ENCODE measurements at regions not wholly inside any gene's neighbourhood (a gene's known extent, or its start where the extent isn't known, plus 50 kb on each side); places are given as distances from the start of the nearest gene placed in this dataset.

DNA sequence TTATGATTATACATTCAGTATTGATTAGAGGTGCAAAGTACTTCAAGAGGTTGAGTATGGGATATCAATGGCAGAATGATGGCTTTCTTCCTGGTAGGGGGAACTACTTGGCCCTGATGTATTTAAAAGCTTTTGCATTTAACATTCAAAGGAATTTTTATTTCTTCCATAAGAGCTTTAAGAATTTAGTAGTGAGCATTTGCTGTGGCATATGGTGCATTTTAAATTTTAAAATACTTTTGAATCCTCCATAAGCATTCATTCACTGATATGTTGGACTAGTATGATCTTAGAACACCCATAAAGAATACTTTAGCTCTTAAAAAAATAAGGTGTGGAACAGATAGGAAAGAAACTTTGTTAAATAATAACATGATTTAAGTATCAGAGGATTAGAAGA, 191.9 kb upstream of the PPP1R3A start:
- TF ChIP-seq, protein P1, sequence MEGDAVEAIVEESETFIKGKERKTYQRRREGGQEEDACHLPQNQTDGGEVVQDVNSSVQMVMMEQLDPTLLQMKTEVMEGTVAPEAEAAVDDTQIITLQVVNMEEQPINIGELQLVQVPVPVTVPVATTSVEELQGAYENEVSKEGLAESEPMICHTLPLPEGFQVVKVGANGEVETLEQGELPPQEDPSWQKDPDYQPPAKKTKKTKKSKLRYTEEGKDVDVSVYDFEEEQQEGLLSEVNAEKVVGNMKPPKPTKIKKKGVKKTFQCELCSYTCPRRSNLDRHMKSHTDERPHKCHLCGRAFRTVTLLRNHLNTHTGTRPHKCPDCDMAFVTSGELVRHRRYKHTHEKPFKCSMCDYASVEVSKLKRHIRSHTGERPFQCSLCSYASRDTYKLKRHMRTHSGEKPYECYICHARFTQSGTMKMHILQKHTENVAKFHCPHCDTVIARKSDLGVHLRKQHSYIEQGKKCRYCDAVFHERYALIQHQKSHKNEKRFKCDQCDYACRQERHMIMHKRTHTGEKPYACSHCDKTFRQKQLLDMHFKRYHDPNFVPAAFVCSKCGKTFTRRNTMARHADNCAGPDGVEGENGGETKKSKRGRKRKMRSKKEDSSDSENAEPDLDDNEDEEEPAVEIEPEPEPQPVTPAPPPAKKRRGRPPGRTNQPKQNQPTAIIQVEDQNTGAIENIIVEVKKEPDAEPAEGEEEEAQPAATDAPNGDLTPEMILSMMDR (IDR thresholded peaks at IDR 0.05) = no peak
- no peak for TF ChIP-seq POLR2A (IDR thresholded peaks at IDR 0.05)
- Histone ChIP-seq H3K4me1 (peaks cover 6 to 7% of the 10 kb centered on the region in 2 donors), H3K36me3 (no peaks in the 10 kb centered on the region), H3K27ac (no peak overlapping the region), H3K9me3 (no peaks in the 10 kb centered on the region), H3K27me3 (no peaks in the 10 kb centered on the region), H3K4me3 (replicated peaks in 1 of 3) (no peak overlapping the region)
- no peak for DNase-seq
- intact Hi-C loops (cut with DNase I) = no loop called here

DNA sequence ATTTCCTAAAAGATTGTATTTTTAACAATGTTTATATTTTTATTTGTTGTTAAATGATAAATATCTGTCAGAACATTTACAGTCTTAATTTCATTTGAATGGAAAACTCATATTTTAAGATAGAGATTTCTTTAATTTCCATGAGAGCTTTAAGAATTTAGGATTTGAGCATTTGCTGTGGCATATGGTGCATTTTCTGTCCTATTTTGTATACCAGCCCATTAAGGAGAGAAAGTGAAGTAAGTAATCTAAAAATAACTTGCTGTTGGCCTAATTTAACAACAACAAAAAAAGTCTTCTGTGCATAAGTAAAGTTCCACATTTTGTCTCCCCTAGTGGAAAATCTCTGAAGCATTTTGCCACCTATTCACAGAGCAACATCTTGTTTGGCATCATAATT, 190.9 kb upstream of the PPP1R3A start:
- H3K36me3 ChIP-seq = no peaks in the 10 kb centered on the region
- no peak for DNase-seq
- no peak overlapping the region for H3K27ac ChIP-seq
- peaks cover 6 to 7% of the 10 kb centered on the region in 2 donors for H3K4me1 ChIP-seq
- no peak for TF ChIP-seq POLR2A (IDR thresholded peaks at IDR 0.05)
- H3K9me3 ChIP-seq = no peaks in the 10 kb centered on the region
- H3K27me3 ChIP-seq = no peaks in the 10 kb centered on the region
- H3K4me3 ChIP-seq (replicated peaks in 1 of 3) = no peak overlapping the region
- intact Hi-C loops (cut with DNase I) = no loop called here

DNA sequence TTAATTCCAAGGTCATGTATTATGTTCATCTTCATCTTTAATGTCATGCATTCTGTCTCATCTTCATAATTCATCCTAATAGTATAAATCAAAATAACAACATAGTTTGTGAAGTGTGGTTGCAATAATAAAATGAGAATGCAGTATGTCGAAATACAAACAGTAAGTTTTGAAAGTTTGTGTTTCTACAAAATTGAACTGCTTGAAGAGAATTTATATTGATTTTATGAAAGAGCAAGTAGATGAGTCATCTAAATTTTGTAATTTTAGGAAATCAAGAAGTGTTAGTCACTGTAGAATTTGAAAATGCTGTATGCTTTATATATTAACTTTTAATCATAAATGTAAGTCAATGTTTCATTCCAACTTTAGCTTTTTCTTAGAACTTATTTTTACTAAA, 190.5 kb upstream of the PPP1R3A start:
- Histone ChIP-seq H3K27ac (no peak overlapping the region), H3K36me3 (no peaks in the 10 kb centered on the region), H3K4me3 (replicated peaks in 1 of 3) (no peak overlapping the region), H3K27me3 (no peaks in the 10 kb centered on the region), H3K4me1 (peaks cover 6 to 7% of the 10 kb centered on the region in 2 donors), H3K9me3 (no peaks in the 10 kb centered on the region)
- intact Hi-C loops (cut with DNase I) = no loop called here
- no peak for TF ChIP-seq POLR2A (IDR thresholded peaks at IDR 0.05)
- 95 to 96% methylated on average over 1 of the region's 1 CpG for WGBS, 2 donors
- DNase-seq = no peak

DNA sequence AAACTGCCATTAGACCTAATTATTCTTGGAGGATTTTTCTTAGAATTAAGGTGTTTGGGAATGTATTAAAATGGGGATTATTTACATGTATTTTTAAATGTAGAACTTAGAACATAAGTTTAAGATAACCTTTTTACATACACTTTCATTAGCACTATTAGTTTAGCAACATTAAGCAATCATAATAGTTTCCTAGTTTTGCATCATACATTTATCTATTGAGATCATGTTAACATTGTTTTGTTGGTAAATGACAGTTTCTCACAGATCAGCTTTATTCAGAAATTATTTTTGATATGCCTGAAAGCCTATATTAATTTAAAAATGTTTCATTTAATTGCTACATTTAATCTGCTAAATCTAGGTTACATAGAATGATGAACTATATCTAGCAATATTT, 189.7 kb upstream of the PPP1R3A start:
- H3K9me3 ChIP-seq = no peaks in the 10 kb centered on the region
- no peaks in the 10 kb centered on the region for H3K36me3 ChIP-seq
- intact Hi-C loops (cut with DNase I) = no loop called here
- peaks cover 6 to 7% of the 10 kb centered on the region in 2 donors for H3K4me1 ChIP-seq
- H3K27me3 ChIP-seq = no peaks in the 10 kb centered on the region
- H3K4me3 ChIP-seq (replicated peaks in 1 of 3) = no peak overlapping the region
- no peak for DNase-seq
- TF ChIP-seq, protein P1 (IDR thresholded peaks at IDR 0.05) = no peak
- no peak for TF ChIP-seq POLR2A (IDR thresholded peaks at IDR 0.05)
- no peak overlapping the region for H3K27ac ChIP-seq

DNA sequence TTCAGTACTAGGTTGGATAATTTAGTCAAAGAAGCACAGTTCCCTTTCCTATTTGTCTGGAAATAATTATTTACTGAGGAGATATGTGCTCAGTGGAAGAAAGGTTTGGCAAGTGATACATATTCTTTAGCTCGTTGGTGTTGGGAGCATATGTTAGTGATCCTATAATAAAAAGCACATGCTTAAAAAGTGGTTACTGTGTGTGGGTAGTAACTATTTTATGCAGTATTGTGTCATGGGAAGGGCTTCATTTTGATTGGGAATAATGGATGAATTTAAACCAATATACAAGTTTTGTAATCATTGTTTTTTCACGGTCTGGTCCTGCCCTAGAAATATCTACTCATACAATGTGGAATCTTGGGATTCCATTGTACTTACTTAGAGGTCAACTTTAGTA, 188.7 kb upstream of the PPP1R3A start:
- Histone ChIP-seq H3K27ac (no peak overlapping the region), H3K4me1 (peaks cover 7 to 10% of the 10 kb centered on the region in 2 donors), H3K36me3 (no peaks in the 10 kb centered on the region), H3K9me3 (no peaks in the 10 kb centered on the region), H3K27me3 (no peaks in the 10 kb centered on the region), H3K4me3 (replicated peaks in 1 of 3) (no peak overlapping the region)
- no peak for TF ChIP-seq POLR2A (IDR thresholded peaks at IDR 0.05)
- TF ChIP-seq, protein P1 (IDR thresholded peaks at IDR 0.05) = no peak
- no peak for DNase-seq
- intact Hi-C loops (cut with DNase I) = no loop called here
- 64 to 85% methylated on average over 2 of the region's 2 CpGs for WGBS, 2 donors

DNA sequence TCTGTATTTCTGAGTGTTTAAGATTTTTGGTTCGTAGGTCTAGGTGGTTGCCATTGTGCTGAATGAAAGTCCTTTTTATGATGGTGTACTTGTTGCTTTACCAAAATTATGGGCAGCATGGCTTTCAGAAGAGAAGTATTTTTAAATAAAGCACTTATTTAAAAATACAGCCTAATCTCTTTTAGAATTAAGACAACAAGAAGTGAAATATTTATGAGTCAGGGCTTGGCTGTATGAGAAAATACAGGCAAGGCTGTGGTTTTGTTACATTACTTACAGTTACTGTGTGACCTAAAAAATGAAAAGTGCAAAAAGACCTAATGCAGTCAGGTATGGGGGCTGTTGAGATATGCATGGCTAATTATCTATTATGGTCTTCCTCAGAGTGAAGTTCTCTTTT, 185.2 kb upstream of the PPP1R3A start:
- 88 to 92% methylated on average over 1 of the region's 1 CpG for WGBS, 2 donors
- Histone ChIP-seq H3K36me3 (no peaks in the 10 kb centered on the region), H3K4me3 (replicated peaks in 1 of 3) (no peak overlapping the region), H3K27ac (no peak overlapping the region), H3K4me1 (peaks cover 0 to 10% of the 10 kb centered on the region in 2 donors), H3K27me3 (no peaks in the 10 kb centered on the region), H3K9me3 (no peaks in the 10 kb centered on the region)
- no peak for TF ChIP-seq POLR2A (IDR thresholded peaks at IDR 0.05)
- TF ChIP-seq, protein P1 (IDR thresholded peaks at IDR 0.05) = no peak
- intact Hi-C loops (cut with DNase I) = no loop called here
- DNase-seq = no peak
